ENCODE measurements at regions not wholly inside any gene's neighbourhood (a gene's known extent, or its start where the extent isn't known, plus 50 kb on each side); places are given as distances from the start of the nearest gene placed in this dataset.

DNA sequence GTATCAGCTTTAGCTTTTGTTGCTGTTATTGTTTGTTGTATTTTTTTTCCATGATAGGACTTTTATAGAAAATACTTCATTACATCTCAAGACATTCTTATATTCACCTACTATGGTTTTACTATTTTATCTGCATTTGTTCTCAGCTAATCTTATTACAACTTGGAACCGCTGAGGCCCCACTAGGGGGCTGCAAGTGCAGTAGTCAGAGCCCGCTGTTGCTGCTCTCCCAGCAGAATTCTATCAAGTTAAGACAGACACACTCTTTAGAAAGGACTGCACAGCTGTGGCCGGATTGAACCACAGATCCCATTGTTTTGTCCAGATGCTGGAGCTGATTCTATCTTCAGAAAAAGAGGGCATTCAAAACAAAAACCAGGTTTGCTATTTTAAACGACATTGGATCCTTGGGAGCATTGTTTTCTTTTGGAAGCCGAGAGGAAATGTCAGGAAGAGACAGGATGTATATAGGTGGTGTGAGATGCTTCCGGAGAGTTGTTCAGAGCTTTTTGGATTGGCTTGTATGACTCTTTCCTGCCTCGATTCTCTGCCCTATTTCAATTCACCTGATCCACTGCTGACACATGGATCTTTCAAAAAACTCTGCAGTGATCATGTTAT lies 105.7 kb upstream of the GAREM1 start:
- TF ChIP-seq ZNF423 (CRISPR knock-in tag; IDR thresholded peaks at IDR 0.05), result no peak
- no peak for TF ChIP-seq CTCF (IDR thresholded peaks at IDR 0.05)
- no peak for TF ChIP-seq USF2 (CRISPR knock-in tag; IDR thresholded peaks at IDR 0.05)

Data from WTC11 (cell line).